ENCODE measurements at regions not wholly inside any gene's neighbourhood (a gene's known extent, or its start where the extent isn't known, plus 50 kb on each side); places are given as distances from the start of the nearest gene placed in this dataset.

- Histone ChIP-seq H3K4me1 (no peaks in the 10 kb centered on the region), H3K27me3 (no peaks in the 10 kb centered on the region), H3K36me3 (no peaks in the 10 kb centered on the region), H3K27ac (no peak overlapping the region), H3K4me3 (no peak overlapping the region), H3K9me3 (no peaks in the 10 kb centered on the region)
- TF ChIP-seq POLR2A (IDR thresholded peaks at IDR 0.05) = no peak
- TF ChIP-seq CTCF (IDR thresholded peaks at IDR 0.05) = no peak
- no peak for TF ChIP-seq POLR2AphosphoS5 (IDR thresholded peaks at IDR 0.05; ENCODE audit: insufficient read depth in 1 of 2, low read depth in 1 of 2)
- DNase-seq (ENCODE audit: extremely low spot score in 2 of 2) = no peak
- intact Hi-C loops (cut with DNase I) = no loop called here
Observed at GRCh38 chr19:30074096-30074495, 132.1 kb downstream of the URI1 start.

GRCh38 chr19:30074741-30075715 lies 133.0 kb downstream of the URI1 start:
- Histone ChIP-seq H3K36me3 (no peaks in the 10 kb centered on the region), H3K27me3 (no peaks in the 10 kb centered on the region), H3K9me3 (no peaks in the 10 kb centered on the region), H3K4me1 (no peaks in the 10 kb centered on the region), H3K27ac (no peak overlapping the region), H3K4me3 (no peak overlapping the region)
- DNase-seq (ENCODE audit: extremely low spot score in 2 of 2) = no peak
- TF ChIP-seq POLR2A (IDR thresholded peaks at IDR 0.05) (no peak), CTCF (IDR thresholded peaks at IDR 0.05) (no peak), POLR2AphosphoS5 (IDR thresholded peaks at IDR 0.05; ENCODE audit: insufficient read depth in 1 of 2, low read depth in 1 of 2) (no peak)
- intact Hi-C loops (cut with DNase I) = no loop called here

DNA sequence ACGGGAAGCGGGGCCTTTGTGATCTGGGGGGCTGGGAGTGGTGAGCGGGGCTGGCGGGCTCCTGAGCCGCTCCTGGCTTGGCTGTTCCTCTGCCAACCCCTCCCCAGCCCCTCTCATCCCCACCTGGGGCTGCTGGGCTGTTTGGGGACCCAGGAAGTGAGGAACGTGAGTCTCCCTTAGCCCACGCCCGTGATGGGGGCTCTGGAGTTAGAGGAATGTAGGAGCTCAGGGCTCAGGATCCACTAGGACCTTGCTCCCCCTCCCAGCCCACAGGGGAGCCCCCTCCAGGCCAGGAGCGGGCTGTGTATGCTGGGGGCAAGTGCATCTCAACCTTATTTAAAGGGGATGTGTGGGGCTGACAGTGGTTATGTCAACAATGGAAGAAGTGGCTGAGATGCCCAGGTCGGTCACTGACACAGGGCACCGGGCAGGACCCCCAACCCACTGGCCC lies 134.1 kb downstream of the URI1 start:
- Histone ChIP-seq H3K27me3 (no peaks in the 10 kb centered on the region), H3K4me1 (no peaks in the 10 kb centered on the region), H3K9me3 (no peaks in the 10 kb centered on the region), H3K36me3 (no peaks in the 10 kb centered on the region), H3K27ac (no peak overlapping the region), H3K4me3 (no peak overlapping the region)
- no peak for DNase-seq (ENCODE audit: extremely low spot score in 2 of 2)
- intact Hi-C loops (cut with DNase I) = no loop called here
- TF ChIP-seq CTCF (IDR thresholded peaks at IDR 0.05) (no peak), POLR2AphosphoS5 (IDR thresholded peaks at IDR 0.05; ENCODE audit: insufficient read depth in 1 of 2, low read depth in 1 of 2) (no peak), POLR2A (IDR thresholded peaks at IDR 0.05) (no peak)

GRCh38 chr19:30076751-30077670 lies 135.0 kb downstream of the URI1 start:
- Histone ChIP-seq H3K4me3 (no peak overlapping the region), H3K9me3 (no peaks in the 10 kb centered on the region), H3K27ac (no peak overlapping the region), H3K4me1 (no peaks in the 10 kb centered on the region), H3K27me3 (no peaks in the 10 kb centered on the region), H3K36me3 (no peaks in the 10 kb centered on the region)
- TF ChIP-seq CTCF (IDR thresholded peaks at IDR 0.05) = no peak
- intact Hi-C loops (cut with DNase I) = no loop called here
- DNase-seq (ENCODE audit: extremely low spot score in 2 of 2) = no peak
